H7 (cell line): ENCODE measurements at regions not wholly inside any gene's neighbourhood (a gene's known extent, or its start where the extent isn't known, plus 50 kb on each side); places are given as distances from the start of the nearest gene placed in this dataset.
"Not testable (repeated sequence)": the region's sequence is repeated elsewhere in the genome, so short reads cannot be mapped to it uniquely, and the experiment has no call there.

Experiments
- DNase-seq: peaks from one replicate; pipeline ENCODE4 v3.0.0; 2012
- H3K27me3 ChIP-seq: 2 replicates; pipeline ENCODE4 v1.6.0; 2011; ENCODE audit warnings: mild to moderate bottlenecking, low read length; ENCODE audit not compliant: control insufficient read depth, insufficient read depth
- H3K36me3 ChIP-seq: replicated peaks from 2 replicates; pipeline ENCODE4 v1.5.1; 2011; ENCODE audit warnings: low read length; ENCODE audit not compliant: control insufficient read depth, insufficient read depth
- H3K4me3 ChIP-seq: 2 replicates; pipeline ENCODE4 v1.5.1; 2011; ENCODE audit warnings: low read depth, mild to moderate bottlenecking, control low read depth, low read length, moderate library complexity; ENCODE audit not compliant: insufficient read depth

DNA sequence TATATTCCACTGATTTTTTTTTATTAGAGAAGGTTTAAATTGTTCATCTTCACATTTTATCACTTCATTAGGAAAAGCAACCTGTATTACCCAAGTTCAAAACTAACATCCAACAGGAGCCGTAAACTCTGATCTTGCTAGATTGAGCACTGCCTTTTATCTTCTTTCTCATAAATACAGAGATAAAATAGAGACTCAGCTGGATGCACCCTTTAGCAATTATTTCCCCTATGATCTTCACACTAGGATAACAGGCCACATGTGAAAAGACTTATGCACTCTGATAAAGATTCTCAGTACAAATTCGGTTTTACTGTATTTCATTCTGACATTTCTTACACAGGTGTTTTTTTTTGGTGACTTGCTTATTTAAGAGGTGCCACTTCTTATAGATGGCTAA is 2438.2 kb upstream of the PCDH20 start:
- no peak for DNase-seq
- H3K36me3 ChIP-seq = no peaks in the 10 kb centered on the region
- no peak overlapping the region for H3K4me3 ChIP-seq
- no peaks in the 10 kb centered on the region for H3K27me3 ChIP-seq

DNA sequence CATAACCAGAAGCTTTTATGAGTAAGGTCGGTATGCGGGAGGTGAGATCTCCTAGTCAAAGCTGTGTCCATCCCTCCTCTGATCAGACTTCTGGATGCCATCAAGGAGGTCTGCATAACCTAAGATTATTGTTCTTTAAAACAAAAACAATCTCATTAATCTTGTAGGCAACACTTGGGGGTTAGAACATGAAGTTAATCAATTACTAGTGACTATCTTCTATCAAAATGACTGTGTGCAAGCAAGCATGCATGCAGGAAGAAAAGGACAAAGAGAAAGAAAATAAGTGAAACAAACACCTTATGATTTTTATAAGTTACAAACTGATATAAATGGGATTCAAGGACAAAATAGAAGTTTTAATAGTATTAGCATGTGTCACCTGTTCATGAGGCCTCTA is 2435.9 kb upstream of the PCDH20 start:
- no peak for DNase-seq
- H3K4me3 ChIP-seq = no peak overlapping the region
- H3K36me3 ChIP-seq = no peaks in the 10 kb centered on the region
- no peaks in the 10 kb centered on the region for H3K27me3 ChIP-seq

DNA sequence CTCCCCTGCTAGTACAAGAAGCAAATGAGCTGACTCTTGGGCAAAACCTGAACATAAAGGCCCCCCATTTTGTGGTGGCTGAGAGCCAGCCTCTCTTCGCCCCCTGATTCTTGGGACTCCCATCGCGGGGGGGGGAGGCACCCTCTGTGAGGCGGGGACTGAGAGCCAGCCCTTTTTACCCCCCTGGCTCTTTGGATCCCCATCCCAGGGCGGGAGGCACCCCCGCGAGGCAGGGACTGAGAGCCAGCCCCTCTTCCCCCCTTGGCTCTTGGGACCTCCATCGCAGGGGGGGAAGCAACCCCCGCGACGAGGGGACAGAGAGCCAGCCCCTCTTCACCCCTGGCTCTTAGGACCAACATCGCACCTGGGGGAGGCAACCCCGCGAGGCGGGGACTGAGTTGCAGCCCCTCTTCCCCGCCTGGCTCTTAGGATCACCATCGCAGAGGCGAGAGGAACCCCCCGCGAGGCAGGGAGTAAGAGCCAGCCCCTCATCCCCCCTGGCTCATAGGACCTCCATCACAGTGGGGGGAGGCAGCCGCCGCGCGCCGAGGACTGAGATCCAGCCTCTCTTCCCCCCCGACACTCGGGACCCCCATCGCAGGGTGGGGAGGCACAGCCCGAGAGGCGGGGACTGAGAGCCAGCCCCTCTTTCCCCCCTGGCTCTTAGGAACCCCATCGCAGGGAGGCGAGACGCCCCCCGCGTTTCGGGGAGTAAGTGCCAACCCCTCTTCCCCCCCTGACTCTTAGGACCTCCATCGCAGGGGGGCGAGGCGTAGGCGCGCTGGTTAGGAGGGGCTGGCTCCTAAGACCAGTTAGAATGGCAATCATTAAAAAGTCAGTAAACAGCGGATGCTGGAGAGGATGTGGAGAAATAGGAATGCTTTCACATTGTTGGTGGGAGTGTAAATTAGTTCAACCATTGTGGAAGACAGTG is 2428.4 kb upstream of the PCDH20 start:
- no peaks in the 10 kb centered on the region for H3K36me3 ChIP-seq
- no peaks in the 10 kb centered on the region for H3K27me3 ChIP-seq
- no peak for DNase-seq
- H3K4me3 ChIP-seq = no peak overlapping the region

DNA sequence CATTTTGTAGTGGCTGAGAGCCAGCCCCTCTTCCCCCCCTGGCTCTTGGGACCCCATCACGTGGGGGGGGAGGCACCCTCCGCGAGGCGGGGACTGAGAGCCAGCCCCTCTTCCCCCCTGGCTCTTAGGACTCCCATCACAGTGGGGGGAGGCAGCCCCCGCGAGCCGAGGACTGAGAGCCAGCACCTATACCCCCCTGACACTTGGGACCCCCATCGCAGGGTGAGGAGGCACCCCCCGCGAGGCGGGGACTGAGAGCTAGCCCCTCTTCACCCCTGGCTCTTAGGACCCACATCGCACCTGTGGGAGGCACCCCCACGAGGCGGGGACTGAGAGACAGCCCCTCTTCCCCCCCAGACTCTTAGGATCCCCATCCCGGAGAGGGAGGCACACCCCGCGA is 2426.5 kb upstream of the PCDH20 start:
- Histone ChIP-seq H3K36me3 (no peaks in the 10 kb centered on the region), H3K27me3 (no peaks in the 10 kb centered on the region), H3K4me3 (no peak overlapping the region)
- no peak for DNase-seq

DNA sequence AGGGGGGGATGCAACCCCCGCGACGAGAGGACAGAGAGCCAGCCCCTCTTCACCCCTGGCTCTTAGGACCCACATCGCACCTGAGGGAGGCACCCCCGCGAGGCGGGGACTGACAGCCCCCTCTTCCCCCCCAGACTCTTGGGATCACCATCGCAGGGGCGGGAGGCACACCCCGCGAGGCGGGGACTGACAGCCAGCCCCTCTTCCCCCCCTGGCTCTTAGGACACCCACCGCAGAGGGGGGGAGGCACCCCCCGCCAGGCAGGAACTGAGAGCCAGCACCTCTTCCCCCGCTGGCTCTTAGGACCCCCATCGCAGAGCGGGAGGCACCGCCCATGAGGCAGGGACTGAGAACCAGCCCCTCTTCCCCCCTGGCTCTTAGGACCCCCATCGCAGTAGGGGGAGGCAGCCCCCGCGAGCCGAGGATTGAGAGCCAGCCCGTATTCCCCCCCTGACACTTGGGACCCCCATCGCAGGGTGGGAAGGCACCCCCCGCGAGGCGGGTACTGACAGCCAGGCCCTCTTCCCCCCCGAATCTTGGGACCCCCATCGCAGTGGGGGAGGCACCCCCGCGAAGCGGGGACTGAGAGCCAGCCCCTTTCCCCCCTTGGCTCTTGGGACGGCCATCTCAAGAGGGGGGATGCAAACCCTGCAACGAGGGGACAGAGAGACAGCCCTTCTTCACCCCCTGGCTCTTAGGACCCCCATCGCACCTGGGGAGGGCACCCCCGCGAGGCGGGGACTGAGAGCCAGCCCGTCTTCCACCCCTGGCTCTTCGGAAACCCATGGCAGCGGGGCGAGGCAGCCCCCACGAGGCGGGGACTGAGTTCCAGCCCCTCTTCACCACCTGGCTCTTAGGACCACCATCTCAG is 2425.1 kb upstream of the PCDH20 start:
- H3K27me3 ChIP-seq = no peaks in the 10 kb centered on the region
- H3K4me3 ChIP-seq = no peak overlapping the region

DNA sequence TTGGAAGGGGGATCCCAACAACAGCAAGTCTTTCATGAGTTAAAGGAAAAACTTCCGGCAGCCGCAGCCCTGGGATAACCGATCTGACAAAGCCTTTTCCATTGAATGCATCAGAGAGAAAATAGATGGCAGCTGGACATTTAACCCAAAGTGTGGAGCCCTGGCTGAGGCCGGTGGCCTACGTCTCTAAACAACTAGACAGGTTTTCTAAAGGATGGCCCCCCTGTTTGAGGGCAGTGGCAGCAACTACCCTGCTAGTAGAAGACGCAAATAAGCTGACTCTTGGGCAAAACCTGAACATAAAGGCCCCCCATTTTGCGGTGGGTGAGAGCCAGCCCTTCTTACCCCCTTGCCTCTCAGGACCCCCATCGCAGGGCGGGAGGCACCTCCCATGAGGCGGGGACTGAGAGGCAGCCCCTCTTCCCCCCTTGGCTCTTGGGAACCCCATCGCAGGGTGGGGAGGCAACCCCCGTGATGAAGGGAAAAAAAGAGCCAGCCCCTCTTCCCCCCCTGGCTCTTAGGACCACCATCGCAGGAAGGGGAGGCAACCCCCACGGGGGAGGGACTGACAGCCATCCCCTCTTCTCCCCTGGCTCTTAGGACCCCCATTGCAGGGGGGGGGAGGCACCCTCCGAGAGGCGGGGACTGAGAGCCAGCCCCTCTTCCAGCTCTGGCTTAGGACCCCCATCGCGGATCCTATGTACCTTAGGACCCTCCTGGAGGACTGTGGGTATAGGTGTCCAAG is 2422.9 kb upstream of the PCDH20 start:
- no peak for DNase-seq
- H3K27me3 ChIP-seq = no peaks in the 10 kb centered on the region
- H3K36me3 ChIP-seq = no peaks in the 10 kb centered on the region
- no peak overlapping the region for H3K4me3 ChIP-seq

More for the DNA sequence above, 2425.1 kb upstream of the PCDH20 start:
- DNase-seq = no peak
- H3K36me3 ChIP-seq = no peaks in the 10 kb centered on the region

DNA sequence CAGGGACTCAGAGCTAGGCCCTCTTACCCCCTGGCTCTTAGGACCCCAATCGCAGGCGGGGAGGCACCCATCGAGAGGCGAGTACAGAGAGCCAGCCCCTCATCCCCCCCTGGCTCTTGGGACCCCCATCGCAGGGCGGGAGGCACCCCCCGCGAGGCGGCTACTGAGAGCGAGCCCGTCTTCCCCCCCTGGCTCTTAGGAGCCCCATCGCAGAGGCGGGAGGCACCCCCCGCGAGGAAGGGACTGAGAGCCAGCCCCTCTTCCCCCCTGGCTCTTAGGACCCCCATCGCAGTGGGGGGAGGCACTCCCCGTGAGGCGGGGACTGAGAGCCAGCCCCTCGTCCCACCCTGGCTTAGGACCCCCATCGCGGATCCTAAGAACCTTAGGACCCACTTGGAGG is 2422.1 kb upstream of the PCDH20 start:
- not testable (repeated sequence) for DNase-seq, H3K4me3 ChIP-seq, H3K36me3 ChIP-seq, H3K27me3 ChIP-seq

DNA sequence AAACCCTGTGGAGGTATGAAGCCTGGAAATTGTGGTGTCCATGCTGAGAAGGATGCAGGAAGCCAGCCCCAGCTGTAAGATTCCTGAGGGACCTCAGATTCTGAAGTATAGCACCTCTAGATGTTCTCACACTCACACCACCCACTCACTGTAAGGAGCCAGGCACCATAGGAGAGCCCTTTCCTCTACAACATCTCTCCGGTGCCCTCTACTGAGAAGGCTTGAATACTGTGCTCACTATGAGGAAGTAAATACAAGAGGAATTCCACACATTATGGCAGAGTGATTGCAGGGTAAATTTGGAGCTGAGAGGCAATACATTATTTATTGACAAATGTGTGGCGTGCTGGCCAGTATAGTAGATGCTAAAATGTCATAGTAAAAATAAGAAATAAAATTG is 2414.0 kb upstream of the PCDH20 start:
- not testable (repeated sequence) for H3K27me3 ChIP-seq, DNase-seq, H3K36me3 ChIP-seq, H3K4me3 ChIP-seq

DNA sequence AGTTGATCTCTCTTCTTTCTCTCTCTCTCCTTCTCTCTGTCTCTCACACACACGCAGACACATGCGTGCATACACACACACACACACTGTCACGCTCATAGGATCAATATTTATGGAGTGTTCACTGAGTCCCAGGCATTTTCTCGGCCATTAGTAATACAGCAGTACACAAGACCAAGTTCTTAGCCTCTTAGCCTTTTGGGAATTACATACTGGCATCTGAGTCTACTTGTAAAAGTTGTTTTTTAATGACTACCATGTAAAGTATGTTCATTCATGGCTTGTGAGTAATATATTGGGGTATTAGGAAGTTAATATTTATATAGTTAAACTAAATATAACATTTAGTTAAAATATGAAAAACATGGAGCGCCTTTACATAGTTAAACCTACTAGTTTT is 2406.1 kb upstream of the PCDH20 start:
- H3K4me3 ChIP-seq, H3K27me3 ChIP-seq, H3K36me3 ChIP-seq, DNase-seq: not testable (repeated sequence)

DNA sequence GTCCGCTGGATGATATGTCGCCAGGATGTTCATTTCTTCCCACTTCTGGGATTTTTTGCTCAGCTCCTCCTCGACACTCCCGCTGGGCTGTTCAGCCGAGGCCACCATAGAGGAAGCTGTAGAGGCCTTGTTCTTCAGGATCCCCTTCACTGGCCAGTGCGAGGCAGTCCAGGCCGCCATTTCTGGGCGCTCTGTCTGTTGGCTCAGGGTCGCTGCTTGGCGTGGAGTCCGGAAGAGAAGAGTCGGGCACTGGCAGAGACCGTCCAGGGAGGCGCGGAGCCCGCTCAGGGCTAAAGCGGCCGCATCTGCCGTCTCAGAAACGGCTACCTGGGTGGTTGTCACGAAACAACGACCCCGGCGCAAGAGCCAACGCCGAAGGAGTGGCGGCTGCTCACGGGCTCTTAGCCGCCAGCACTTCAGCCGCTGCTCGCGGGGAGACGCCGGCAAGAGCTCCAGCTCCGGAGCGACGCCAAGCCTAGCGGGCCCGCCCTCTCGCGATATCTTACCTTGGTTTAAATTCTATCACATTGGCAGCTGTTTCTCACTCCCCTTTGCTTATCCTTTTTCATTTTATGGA is 2395.9 kb upstream of the PCDH20 start:
- DNase-seq, H3K36me3 ChIP-seq, H3K27me3 ChIP-seq, H3K4me3 ChIP-seq: not testable (repeated sequence)

DNA sequence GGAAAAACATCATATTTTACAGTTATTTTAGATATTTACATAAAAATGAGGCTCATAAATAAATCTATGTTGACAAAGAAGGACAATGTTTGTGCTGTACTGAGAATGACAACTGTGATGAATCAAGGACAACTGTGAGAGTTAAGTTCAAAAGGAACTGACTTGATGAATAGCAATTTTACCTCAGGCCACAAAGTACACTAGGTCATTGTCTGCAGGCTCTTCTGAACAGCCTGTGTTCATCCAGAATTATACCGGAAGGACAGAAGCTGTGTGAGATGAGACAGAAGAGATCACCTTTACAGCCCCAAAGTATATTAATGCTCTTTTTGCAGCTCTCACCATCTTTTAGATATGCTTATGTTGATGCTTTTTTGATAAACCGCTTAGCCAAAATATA is 2375.5 kb upstream of the PCDH20 start:
- not testable (repeated sequence) for DNase-seq, H3K27me3 ChIP-seq, H3K4me3 ChIP-seq, H3K36me3 ChIP-seq

DNA sequence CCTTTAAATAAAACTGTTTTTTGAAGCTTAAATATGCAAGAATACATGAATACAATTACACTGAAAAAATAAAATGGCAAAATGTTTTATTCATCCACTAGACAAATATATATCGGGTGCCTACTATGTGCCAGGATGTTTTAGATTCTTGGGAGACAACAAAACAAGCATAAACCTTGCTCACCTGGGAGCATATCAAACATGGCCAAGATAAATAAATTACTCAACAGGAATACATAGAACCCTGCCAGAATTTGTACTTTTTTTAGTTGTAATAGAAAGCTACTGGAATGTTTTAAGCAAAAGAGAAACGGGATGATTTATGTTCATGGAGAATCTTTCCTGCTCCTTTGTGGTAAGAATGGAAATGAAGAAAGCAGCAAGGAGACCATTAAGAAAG is 2358.5 kb upstream of the PCDH20 start:
- H3K36me3 ChIP-seq = no peaks in the 10 kb centered on the region
- H3K4me3 ChIP-seq = no peak overlapping the region
- DNase-seq = no peak
- no peaks in the 10 kb centered on the region for H3K27me3 ChIP-seq

DNA sequence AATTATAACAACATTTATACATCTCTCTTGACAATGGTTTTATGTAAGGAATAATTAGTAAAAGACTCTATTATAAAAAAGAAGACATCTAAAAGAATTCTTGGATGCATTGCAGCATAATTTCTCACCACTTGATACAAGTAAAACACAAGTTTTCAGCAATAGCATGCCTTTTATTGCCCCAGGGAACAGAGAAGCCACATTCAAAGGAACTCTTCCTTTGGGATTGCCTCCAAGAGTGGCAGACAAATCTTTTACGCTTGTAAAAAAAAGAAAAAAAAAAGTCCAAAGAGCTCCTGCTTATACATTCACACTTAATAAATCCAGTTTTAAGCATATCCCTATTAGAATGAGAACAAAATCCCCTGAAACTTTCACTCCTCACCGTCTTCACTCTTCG is 2357.8 kb upstream of the PCDH20 start:
- H3K27me3 ChIP-seq = no peaks in the 10 kb centered on the region
- no peaks in the 10 kb centered on the region for H3K36me3 ChIP-seq
- no peak for DNase-seq
- H3K4me3 ChIP-seq = no peak overlapping the region

DNA sequence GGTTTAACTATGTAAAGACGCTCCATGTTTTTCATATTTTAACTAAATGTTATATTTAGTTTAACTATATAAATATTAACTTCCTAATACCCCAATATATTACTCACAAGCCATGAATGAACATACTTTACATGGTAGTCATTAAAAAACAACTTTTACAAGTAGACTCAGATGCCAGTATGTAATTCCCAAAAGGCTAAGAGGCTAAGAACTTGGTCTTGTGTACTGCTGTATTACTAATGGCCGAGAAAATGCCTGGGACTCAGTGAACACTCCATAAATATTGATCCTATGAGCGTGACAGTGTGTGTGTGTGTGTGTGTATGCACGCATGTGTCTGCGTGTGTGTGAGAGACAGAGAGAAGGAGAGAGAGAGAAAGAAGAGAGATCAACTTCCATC is 2342.0 kb upstream of the PCDH20 start:
- H3K36me3 ChIP-seq, DNase-seq, H3K27me3 ChIP-seq, H3K4me3 ChIP-seq: not testable (repeated sequence)
